ENCODE measurements at regions not wholly inside any gene's neighbourhood (a gene's known extent, or its start where the extent isn't known, plus 50 kb on each side); places are given as distances from the start of the nearest gene placed in this dataset.

DNA sequence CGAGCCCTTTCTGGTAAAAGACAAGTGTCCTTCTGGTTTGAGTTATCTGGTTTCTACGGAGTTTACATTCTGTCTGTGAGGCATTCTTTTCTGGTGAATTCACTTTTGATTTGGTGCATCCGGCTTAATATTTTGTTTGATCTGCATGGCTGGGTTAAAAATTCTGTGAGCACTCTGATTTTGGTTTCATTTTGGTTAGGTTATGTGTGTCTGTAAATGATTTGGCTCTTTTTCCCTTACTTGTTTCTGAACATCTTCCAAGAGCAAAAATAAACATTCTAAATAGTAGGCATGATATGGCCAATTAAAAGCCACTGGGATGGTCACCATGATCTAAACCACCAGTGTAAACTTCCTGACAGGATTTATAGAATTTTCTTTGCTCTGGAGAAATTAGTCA, 85.7 kb upstream of the PTPN13 start:
- TF ChIP-seq TAF1 (CRISPR knock-in tag; IDR thresholded peaks at IDR 0.05) (no peak), KLF16 (CRISPR knock-in tag; IDR thresholded peaks at IDR 0.05) (no peak)
